Heart right ventricle (tissue), 16 donors: ENCODE measurements at regions not wholly inside any gene's neighbourhood (a gene's known extent, or its start where the extent isn't known, plus 50 kb on each side); places are given as distances from the start of the nearest gene placed in this dataset.
"Not testable (repeated sequence)": the region's sequence is repeated elsewhere in the genome, so short reads cannot be mapped to it uniquely, and the experiment has no call there.

ENCODE experiments used
- ATAC-seq, 8 donors: fragments of 200-7000 bp; cut with Tn5 transposase; one replicate each; pipeline ENCODE4 v1.9.1; 2020; ENCODE audit warnings: mild to moderate bottlenecking in 8 of 8, moderate library complexity in 8 of 8, moderate number of reproducible peaks in 1 of 8
- DNase-seq, 2 donors: peaks; one replicate each; pipeline ENCODE4 v3.0.0-alpha.2; 2020
- H3K27ac ChIP-seq, 10 donors: fragments of 200-600 bp; sonication (generic) in 2 of 10; one replicate each; pipeline versions ENCODE4 v1.5.0 to v1.8.0; 2020 to 2022; ENCODE audit warnings: mild to moderate bottlenecking in 3 of 10
- H3K27me3 ChIP-seq, 7 donors: fragments of 200-600 bp; one replicate each; pipeline ENCODE4 v1.8.0; 2021 to 2022; ENCODE audit warnings: mild to moderate bottlenecking in 2 of 7
- H3K36me3 ChIP-seq, 9 donors: fragments of 200-600 bp; sonication (generic) in 1 of 9; one replicate each; pipeline versions ENCODE4 v1.5.0 to v1.8.0; 2020 to 2022; ENCODE audit warnings: mild to moderate bottlenecking in 2 of 9
- H3K4me1 ChIP-seq, 9 donors: fragments of 200-600 bp; sonication (generic) in 1 of 9; one replicate each; pipeline versions ENCODE4 v1.5.0 to v1.8.0; 2020 to 2022; ENCODE audit warnings: mild to moderate bottlenecking in 4 of 9
- H3K4me3 ChIP-seq, 10 donors: fragments of 200-600 bp; sonication (generic) in 2 of 10; one replicate each; pipeline versions ENCODE4 v1.5.0 to v1.8.0; 2020 to 2022; ENCODE audit warnings: mild to moderate bottlenecking in 7 of 10, moderate library complexity in 2 of 10
- H3K9me3 ChIP-seq, 11 donors: fragments of 200-600 bp in 10 of 11; sonication (generic) in 2 of 11; one replicate each; pipeline versions ENCODE4 v1.5.0 to v1.8.0; 2013 to 2022; ENCODE audit warnings: mild to moderate bottlenecking in 2 of 11, control low read depth in 1 of 11, moderate library complexity in 1 of 11
- CTCF ChIP-seq, 9 donors: fragments of 200-600 bp; sonication (generic) in 2 of 9; IDR thresholded peaks; one replicate each; pipeline versions ENCODE4 v1.5.0 to v1.8.0; 2021 to 2022; ENCODE audit warnings: antibody characterized with exemption in 9 of 9, mild to moderate bottlenecking in 5 of 9, moderate library complexity in 1 of 9
- WGBS, 2 donors: extraction: QIAGEN DNeasy Blood & Tissue Kit; methylation state at CpG; one replicate each; pipeline ENCODE4 v1.1.7; 2013; ENCODE audit warnings: inconsistent platforms in 1 of 2; 5-methylcytosine and 5-hydroxymethylcytosine counted together
- intact Hi-C, 10 donors: fragments of 100-400 bp; cut with DNase I; formaldehyde crosslinking; loops; one replicate each; pipeline versions ENCODE4 v1.11.1 to v1.14.2; 2022
- donor health status: Arrhythmogenic right ventricular cardiomyopathy.
- donor health status: ischemic (EF 13 %, LVEDD 7.1; RV severe dilation, severe dysfunction).
- donor health status: healthy with polysubstance abuse.
- donor health status: DM: no; HTN: yes; CAD: no.
- donor health status: DM: no; HTN: no; CAD: no.
- donor health status: ischemic (EF 25% LVEDD 6.9; RV normal size, moderate dysfunction).
- donor health status: ischemic (EF 25% LVEDD 5.7; RV mildly dilated, moderate dysfunction).
- donor health status: healthy.
- donor health status: DM: yes; HTN: yes; CAD: no.
- donor health status: Ischemic cardiomyopathy.
- donor health status: ischemic (EF 35%, LVEDD 5.7; RV mildly dilated, moderate dysfunction).
- donor health status: nonischemic (EF 11% LVEDD 7.7; RV severe dilation, severe dysfunction).
- donor health status: DM: yes; HTN: yes; CAD: no.
- donor health status: PGD.
- donor health status: ischemic (EF 29% LVEDD 5.4; RV normal size, mild dysfunction).
- donor health status: nonischemic (EF 23%, LVEDD 6.1; RV moderate dilation, normal function).

- 92 to 94% methylated on average over 3 of the region's 3 CpGs for WGBS, 2 donors
- intact Hi-C loops: no loop called here
- H3K4me3 ChIP-seq: no peak overlapping the region
- no peaks in the 10 kb centered on the region for H3K9me3 ChIP-seq
- peaks cover 0 to 11% (median 0%) of the 10 kb centered on the region in 9 donors for H3K4me1 ChIP-seq
- no peaks in the 10 kb centered on the region for H3K27me3 ChIP-seq
- DNase-seq: no peak
- no peak for TF ChIP-seq CTCF (IDR thresholded peaks at IDR 0.05)
- H3K27ac ChIP-seq: no peak overlapping the region
- H3K36me3 ChIP-seq: no peaks in the 10 kb centered on the region
- no peak for ATAC-seq
Measured at GRCh38 chr7:142582351-142582750, 166.9 kb upstream of the PRSS1 start.

GRCh38 chr7:142581341-142581740 is 167.9 kb upstream of the PRSS1 start:
- ATAC-seq: no peak
- Histone ChIP-seq H3K27ac (no peak overlapping the region), H3K4me1 (peaks cover 0 to 11% (median 0%) of the 10 kb centered on the region in 9 donors), H3K4me3 (no peak overlapping the region), H3K9me3 (no peaks in the 10 kb centered on the region), H3K36me3 (no peaks in the 10 kb centered on the region), H3K27me3 (no peaks in the 10 kb centered on the region)
- DNase-seq: no peak
- no peak for TF ChIP-seq CTCF (IDR thresholded peaks at IDR 0.05)
- intact Hi-C loops: no loop called here
- 34 to 42% methylated on average over 4 of the region's 4 CpGs for WGBS, 2 donors

GRCh38 chr7:142579946-142580345 is 169.3 kb upstream of the PRSS1 start:
- Histone ChIP-seq H3K9me3 (no peaks in the 10 kb centered on the region), H3K4me3 (no peak overlapping the region), H3K4me1 (peaks cover 0 to 11% (median 0%) of the 10 kb centered on the region in 9 donors), H3K27me3 (no peaks in the 10 kb centered on the region), H3K36me3 (no peaks in the 10 kb centered on the region), H3K27ac (no peak overlapping the region)
- 87 to 90% methylated on average over 1 of the region's 1 CpG for WGBS, 2 donors
- ATAC-seq (no peak), DNase-seq (no peak)
- intact Hi-C loops: no loop called here
- no peak for TF ChIP-seq CTCF (IDR thresholded peaks at IDR 0.05)

GRCh38 chr7:142575351-142575750 is 173.9 kb upstream of the PRSS1 start:
- H3K9me3 ChIP-seq, H3K27ac ChIP-seq, DNase-seq, H3K36me3 ChIP-seq, H3K4me3 ChIP-seq, ATAC-seq, H3K4me1 ChIP-seq, intact Hi-C loops: not testable (repeated sequence)
- peaks cover 0 to 14% (median 0%) of the 10 kb centered on the region in 7 donors for H3K27me3 ChIP-seq
- 90 to 94% methylated on average over 19 to 25 of the region's 25 CpGs for WGBS, 2 donors

- ATAC-seq: no peak
- WGBS, 2 donors: 79 to 85% methylated on average over 3 of the region's 3 CpGs
Measured at GRCh38 chr7:142571581-142571980, 177.7 kb upstream of the PRSS1 start.

More at GRCh38 chr7:142571581-142571980, 177.7 kb upstream of the PRSS1 start:
- TF ChIP-seq CTCF (IDR thresholded peaks at IDR 0.05): no peak
- no peak for DNase-seq
- no peak overlapping the region for H3K4me3 ChIP-seq
- H3K9me3 ChIP-seq: no peaks in the 10 kb centered on the region
- intact Hi-C loops: no loop called here
- no peaks in the 10 kb centered on the region for H3K36me3 ChIP-seq
- peaks cover 0 to 22% (median 4%) of the 10 kb centered on the region in 7 donors for H3K27me3 ChIP-seq
- H3K27ac ChIP-seq: no peak overlapping the region
- H3K4me1 ChIP-seq: peaks cover 0 to 11% (median 0%) of the 10 kb centered on the region in 9 donors
